Esophagus muscularis mucosa (tissue), 4 donors: ENCODE measurements at regions not wholly inside any gene's neighbourhood (a gene's known extent, or its start where the extent isn't known, plus 50 kb on each side); places are given as distances from the start of the nearest gene placed in this dataset.

Experiments used
- DNase-seq: peaks from one replicate; pipeline ENCODE4 v3.0.0-alpha.2; 2017; ENCODE audit errors: extremely low spot score
- H3K27ac ChIP-seq, 4 donors: fragments of 200-600 bp; sonication (generic); replicated peaks in 1 of 4; 1 replicate in 3 of 4; 2 replicates in 1 of 4; pipeline ENCODE4 v1.5.1; 2016 to 2019; ENCODE audit warnings: mild to moderate bottlenecking in 1 of 4
- H3K27me3 ChIP-seq, 4 donors: fragments of 200-600 bp; sonication (generic); one replicate each; pipeline versions ENCODE4 v1.5.1 to v1.6.0; 2016 to 2019
- H3K36me3 ChIP-seq, 4 donors: fragments of 200-600 bp; sonication (generic); one replicate each; pipeline ENCODE4 v1.5.1; 2016 to 2019
- H3K4me1 ChIP-seq, 4 donors: fragments of 200-600 bp; sonication (generic); one replicate each; pipeline ENCODE4 v1.5.1; 2016 to 2019
- H3K4me3 ChIP-seq, 4 donors: fragments of 200-600 bp; sonication (generic); 1 replicate in 2 of 4; 2 replicates in 2 of 4; pipeline ENCODE4 v1.5.1; 2016 to 2019; ENCODE audit warnings: mild to moderate bottlenecking in 4 of 4, moderate library complexity in 1 of 4
- H3K9me3 ChIP-seq, 4 donors: fragments of 200-600 bp; sonication (generic); 1 replicate in 3 of 4; 2 replicates in 1 of 4; pipeline ENCODE4 v1.5.1; 2016 to 2019
- CTCF ChIP-seq, 3 experiments: fragments of 200-600 bp in 2 of 3; fragments of 450-650 bp in 1 of 3; sonication (generic) in 2 of 3; IDR thresholded peaks; one replicate each; pipeline ENCODE4 v1.5.1; 2017 to 2019; ENCODE audit warnings: antibody characterized with exemption in 3 of 3, mild to moderate bottlenecking in 2 of 3, moderate library complexity in 1 of 3
- EP300 ChIP-seq: sonication (generic); formaldehyde crosslinking; IDR thresholded peaks from one replicate; pipeline ENCODE4 v1.6.1; 2017; ENCODE audit warnings: antibody characterized with exemption
- POLR2A ChIP-seq: fragments of 450-650 bp; IDR thresholded peaks from one replicate; pipeline ENCODE4 v1.6.1; 2017; ENCODE audit warnings: antibody characterized with exemption, moderate library complexity, mild to moderate bottlenecking, low read depth
- POLR2AphosphoS5 ChIP-seq, 2 donors: sonication (generic); formaldehyde crosslinking; IDR thresholded peaks; one replicate each; pipeline ENCODE4 v1.6.1; 2017; ENCODE audit warnings: antibody characterized with exemption in 2 of 2
- WGBS: methylation state at CpG from one replicate; pipeline ENCODE4 v1.1.5; 2018; 5-methylcytosine and 5-hydroxymethylcytosine counted together
- intact Hi-C: fragments of 100-400 bp; cut with DNase I; formaldehyde crosslinking; loops from one replicate; pipeline ENCODE4 v1.15.1; 2023

DNA sequence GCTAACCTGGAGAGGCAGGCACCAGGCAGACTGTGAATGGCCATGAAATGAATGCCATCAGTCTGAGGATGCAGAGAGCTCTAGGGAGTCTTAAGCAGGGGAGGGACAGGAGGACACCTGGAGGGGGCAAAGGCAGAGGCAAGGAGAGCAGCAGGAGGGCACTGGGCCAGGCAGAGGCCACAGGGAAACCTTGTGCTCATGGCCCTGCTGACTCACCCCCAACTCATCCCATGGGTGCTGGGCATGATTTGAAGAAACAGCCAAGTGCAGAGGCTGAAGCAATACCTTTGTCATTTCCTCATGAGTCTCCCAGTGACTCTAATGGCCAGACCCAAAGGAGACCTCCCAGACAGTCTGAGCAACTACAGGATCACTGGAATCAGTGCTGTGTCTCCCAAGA is 141.4 kb downstream of the TMEM132E start:
- intact Hi-C loops: no loop called here
- no peak for TF ChIP-seq POLR2AphosphoS5 (IDR thresholded peaks at IDR 0.05)
- TF ChIP-seq CTCF (IDR thresholded peaks at IDR 0.05): no peak
- TF ChIP-seq EP300: no peak
- TF ChIP-seq POLR2A: no peak

GRCh38 chr17:34719569-34719968 is 140.2 kb downstream of the TMEM132E start:
- intact Hi-C loops: no loop called here
- TF ChIP-seq CTCF (IDR thresholded peaks at IDR 0.05) (no peak), EP300 (no peak), POLR2AphosphoS5 (IDR thresholded peaks at IDR 0.05) (no peak), POLR2A (no peak)
- Histone ChIP-seq H3K27me3 (peaks cover 0 to 27% (median 0%) of the 10 kb centered on the region in 4 donors), H3K27ac (no peak overlapping the region), H3K4me1 (no peaks in the 10 kb centered on the region), H3K9me3 (no peaks in the 10 kb centered on the region), H3K4me3 (no peak overlapping the region), H3K36me3 (no peaks in the 10 kb centered on the region)
- 78% methylated on average over 9 of the region's 11 CpGs for whole genome bisulfite sequencing
- DNase-seq: no peak

More for the DNA sequence above, 141.4 kb downstream of the TMEM132E start:
- Histone ChIP-seq H3K27ac (no peak overlapping the region), H3K4me3 (no peak overlapping the region), H3K4me1 (no peaks in the 10 kb centered on the region), H3K9me3 (no peaks in the 10 kb centered on the region), H3K27me3 (peaks cover 0 to 18% (median 0%) of the 10 kb centered on the region in 4 donors), H3K36me3 (no peaks in the 10 kb centered on the region)
- no peak for DNase-seq

DNA sequence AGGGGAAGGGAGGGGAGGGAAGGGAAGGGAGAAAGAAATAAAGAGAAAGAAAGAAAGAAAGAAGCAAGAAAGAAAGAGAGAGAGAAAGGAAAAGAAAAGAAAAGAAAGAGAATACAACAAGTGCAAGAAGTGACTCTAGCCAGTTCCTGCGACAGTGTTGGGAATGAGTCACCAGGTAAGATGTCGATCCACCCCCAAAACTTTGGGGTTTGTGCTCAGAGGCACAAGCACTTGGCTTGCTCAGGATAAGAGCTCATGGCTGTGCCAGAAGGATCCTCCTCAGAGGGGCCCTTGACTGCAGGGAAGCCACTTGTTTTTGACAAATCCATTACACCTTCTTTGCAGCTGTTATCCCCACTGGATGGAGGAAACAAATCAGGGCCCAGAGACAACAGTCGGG is 137.7 kb downstream of the TMEM132E start:
- Histone ChIP-seq H3K9me3 (no peaks in the 10 kb centered on the region), H3K27me3 (peaks cover 0 to 38% (median 0%) of the 10 kb centered on the region in 4 donors), H3K36me3 (no peaks in the 10 kb centered on the region), H3K4me3 (no peak overlapping the region), H3K27ac (no peak overlapping the region), H3K4me1 (no peaks in the 10 kb centered on the region)
- WGBS: 65% methylated on average over 3 of the region's 3 CpGs
- DNase-seq: no peak
- TF ChIP-seq POLR2AphosphoS5 (IDR thresholded peaks at IDR 0.05) (no peak), POLR2A (no peak), EP300 (no peak)
- intact Hi-C loops: no loop called here

GRCh38 chr17:34716291-34716690 is 136.9 kb downstream of the TMEM132E start:
- no peak for TF ChIP-seq POLR2A
- no peak for TF ChIP-seq CTCF (IDR thresholded peaks at IDR 0.05)
- no peak for TF ChIP-seq EP300
- no peak for TF ChIP-seq POLR2AphosphoS5 (IDR thresholded peaks at IDR 0.05)
- H3K9me3 ChIP-seq: no peaks in the 10 kb centered on the region
- H3K27ac ChIP-seq: no peak overlapping the region
- H3K27me3 ChIP-seq: peaks cover 0 to 44% (median 0%) of the 10 kb centered on the region in 4 donors
- H3K4me3 ChIP-seq: no peak overlapping the region
- H3K4me1 ChIP-seq: no peaks in the 10 kb centered on the region
- intact Hi-C loops: no loop called here
- DNase-seq: no peak
- 83% methylated on average over 1 of the region's 3 CpGs for WGBS
- H3K36me3 ChIP-seq: no peaks in the 10 kb centered on the region

DNA sequence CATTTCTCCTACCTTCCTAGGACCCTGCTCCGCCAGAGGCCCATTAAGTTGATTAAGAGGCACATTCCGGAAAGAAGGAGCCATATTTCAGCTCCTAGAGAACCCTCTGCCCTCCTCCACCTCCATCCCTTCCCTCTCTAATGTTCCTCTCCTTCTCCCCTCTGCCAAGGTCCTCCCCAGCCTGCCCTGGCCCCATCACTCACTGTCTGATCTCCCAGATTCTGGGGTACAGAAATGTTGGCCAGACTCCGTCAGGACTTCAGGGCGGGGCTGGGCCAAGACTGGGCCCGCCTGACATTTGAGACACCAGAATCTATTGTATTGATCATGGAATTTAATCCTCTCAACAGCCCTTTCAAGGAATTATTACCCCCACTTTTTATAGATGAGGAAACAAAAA is 136.1 kb downstream of the TMEM132E start:
- peaks cover 0 to 48% (median 0%) of the 10 kb centered on the region in 4 donors for H3K27me3 ChIP-seq
- intact Hi-C loops: no loop called here
- no peaks in the 10 kb centered on the region for H3K36me3 ChIP-seq
- no peak overlapping the region for H3K4me3 ChIP-seq
- no peak for TF ChIP-seq CTCF (IDR thresholded peaks at IDR 0.05)
- no peak for TF ChIP-seq EP300
- no peak for TF ChIP-seq POLR2AphosphoS5 (IDR thresholded peaks at IDR 0.05)
- TF ChIP-seq POLR2A: no peak
- no peaks in the 10 kb centered on the region for H3K4me1 ChIP-seq
- H3K27ac ChIP-seq: no peak overlapping the region
- 65% methylated on average over 5 of the region's 5 CpGs for WGBS
- no peak for DNase-seq
- H3K9me3 ChIP-seq: no peaks in the 10 kb centered on the region
